GM18951 (cell line): ENCODE measurements at regions not wholly inside any gene's neighbourhood (a gene's known extent, or its start where the extent isn't known, plus 50 kb on each side); places are given as distances from the start of the nearest gene placed in this dataset.
"Not testable (repeated sequence)": the region's sequence is repeated elsewhere in the genome, so short reads cannot be mapped to it uniquely, and the experiment has no call there.

Experiments
- POLR2A ChIP-seq: IDR thresholded peaks from 4 replicates; pipeline ENCODE4 v1.6.1; 2011; ENCODE audit warnings: mild to moderate bottlenecking; ENCODE audit not compliant: insufficient read length, insufficient read depth; ENCODE audit errors: extremely low read depth
- in situ Hi-C: fragments of 300-500 bp; cut with MboI; formaldehyde crosslinking; loops from one replicate; pipeline ENCODE4 v1.12.0; 2022; ENCODE audit warnings: low sequenced_read_pairs, mixed read lengths, inconsistent platforms; ENCODE audit not compliant: unreplicated experiment

DNA sequence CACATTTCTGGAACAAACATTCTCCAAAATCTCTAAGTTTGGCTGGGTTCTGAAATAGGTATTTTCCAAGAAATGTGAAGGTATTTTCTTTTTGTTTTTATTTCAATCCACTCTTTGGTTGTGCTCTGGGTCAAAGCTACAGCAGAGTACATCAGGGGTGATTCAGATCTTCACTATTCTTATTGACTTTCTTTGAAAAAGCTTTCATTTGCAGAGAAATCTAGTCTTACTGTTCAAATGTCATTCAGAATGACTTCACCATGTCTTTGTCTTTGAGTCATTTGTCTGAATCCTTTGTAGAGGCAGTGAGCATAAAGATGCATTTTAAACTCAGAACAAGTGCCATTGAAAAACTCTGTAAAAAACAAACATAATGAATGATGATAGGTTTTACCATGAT lies 547.2 kb upstream of the ADGRL3 start:
- in situ Hi-C loops, result no loop called here
- TF ChIP-seq POLR2A, result no peak

DNA sequence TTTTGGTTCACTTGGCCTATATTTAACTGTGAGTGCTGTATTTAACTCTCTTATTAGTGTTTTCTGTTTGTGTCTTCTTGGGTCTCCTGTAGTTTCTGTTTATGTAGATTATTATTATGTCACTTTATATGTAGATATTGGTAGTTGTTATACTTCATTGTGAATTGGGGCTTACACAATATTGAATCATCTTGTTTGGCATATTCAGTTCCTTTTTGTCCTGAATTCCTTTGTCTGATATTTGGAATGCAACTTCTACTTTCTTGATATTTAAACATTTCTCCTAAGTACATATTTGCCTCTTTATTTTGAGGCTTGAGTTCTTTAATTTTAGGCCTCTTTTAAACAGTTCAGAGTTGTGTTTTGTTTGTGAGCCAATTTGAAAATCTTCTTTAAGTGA lies 544.8 kb upstream of the ADGRL3 start:
- no peak for TF ChIP-seq POLR2A
- in situ Hi-C loops, result no loop called here

DNA sequence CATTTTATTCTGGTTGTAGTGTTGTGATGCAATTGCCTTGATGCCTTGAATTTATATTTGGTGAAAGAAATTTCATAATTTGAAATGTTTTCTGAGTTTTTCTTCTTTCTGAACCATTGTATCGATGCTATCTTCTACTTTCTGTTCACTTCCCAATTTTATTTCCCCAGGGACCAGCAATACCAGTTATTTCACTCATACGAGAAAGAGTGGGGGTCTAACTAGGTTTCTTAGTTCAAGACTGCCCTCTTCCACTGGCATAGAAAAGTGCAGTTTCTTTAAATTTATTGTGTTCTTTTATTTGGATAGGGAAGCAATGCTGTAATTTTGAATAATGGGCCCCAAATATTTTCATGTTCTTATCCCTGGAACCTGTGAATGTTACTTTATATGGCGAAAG lies 544.0 kb upstream of the ADGRL3 start:
- in situ Hi-C loops, result no loop called here
- TF ChIP-seq POLR2A, result no peak

DNA sequence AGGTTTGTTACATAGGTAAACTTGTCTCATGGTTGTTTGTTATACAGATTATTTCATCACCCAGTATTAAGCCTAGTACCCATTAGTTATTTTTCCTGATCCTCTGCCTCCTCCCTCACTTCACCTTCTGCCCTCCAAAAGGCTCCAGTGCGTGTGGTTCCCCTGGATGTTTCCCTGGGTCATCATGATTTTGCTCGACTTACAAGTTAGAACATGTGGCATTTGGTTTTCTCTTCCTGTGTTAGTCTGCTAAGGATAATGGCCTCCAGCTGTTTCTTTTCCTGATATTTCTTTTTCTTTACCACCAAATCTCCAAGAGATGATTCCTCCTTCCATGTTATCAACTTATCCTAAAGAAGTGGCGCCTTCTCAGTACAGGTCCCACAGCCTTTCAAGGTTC lies 543.1 kb upstream of the ADGRL3 start:
- no peak for TF ChIP-seq POLR2A
- in situ Hi-C loops, result no loop called here

DNA sequence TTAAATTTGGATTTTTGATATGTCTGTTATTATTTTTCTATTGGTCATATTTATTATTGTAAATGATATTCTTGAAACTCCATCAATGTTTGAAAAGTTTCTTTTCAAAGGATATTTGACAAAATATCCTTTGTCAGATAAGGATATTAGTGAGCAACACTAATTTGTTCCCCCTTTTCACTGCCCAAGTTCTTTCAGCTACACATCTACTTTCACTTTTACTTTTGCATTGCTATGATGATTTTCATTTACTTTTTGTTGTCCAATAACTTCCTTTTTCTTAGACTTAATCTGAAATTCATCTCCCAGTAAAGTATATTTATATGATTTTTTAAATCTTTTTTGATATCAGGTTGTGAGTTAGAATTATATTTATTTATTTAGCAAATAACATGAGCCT lies 542.3 kb upstream of the ADGRL3 start:
- TF ChIP-seq POLR2A, result no peak
- in situ Hi-C loops, result no loop called here

DNA sequence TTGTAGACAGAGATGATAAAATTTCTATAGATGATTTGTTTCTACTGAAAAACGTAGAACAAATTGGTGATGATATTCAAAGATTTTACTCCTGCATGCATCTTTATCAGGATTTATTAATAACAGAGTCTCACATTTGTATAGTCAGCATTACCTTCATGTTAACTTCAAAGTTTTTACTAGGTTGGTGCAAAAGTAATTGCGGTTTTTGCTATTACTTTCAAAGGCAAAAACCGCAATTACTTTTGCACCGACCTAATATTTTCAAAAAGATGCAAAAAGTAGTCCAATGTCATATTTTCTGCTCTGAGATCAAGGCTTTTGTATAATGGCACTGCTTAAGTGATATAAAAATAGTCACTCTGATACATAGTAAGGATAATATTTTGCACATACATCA lies 536.4 kb upstream of the ADGRL3 start:
- in situ Hi-C loops, result no loop called here
- no peak for TF ChIP-seq POLR2A

DNA sequence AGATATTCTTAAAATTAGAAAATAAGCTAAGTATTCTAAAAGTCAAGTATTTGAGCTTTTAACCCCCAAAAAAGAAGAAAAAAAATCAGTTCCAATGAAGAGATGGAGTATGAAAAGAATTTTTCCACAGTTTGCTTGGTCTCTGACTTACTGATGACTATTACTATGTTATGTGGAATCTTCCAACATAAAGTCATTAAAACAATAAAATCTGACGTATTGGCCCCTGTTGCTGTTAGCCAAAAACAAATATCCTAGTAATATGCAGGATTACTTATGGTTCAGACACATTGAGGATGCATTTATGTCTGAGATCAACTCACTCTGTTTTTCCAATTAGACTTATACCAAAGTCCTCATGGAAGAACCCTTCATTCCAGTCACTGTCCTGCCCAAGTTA lies 517.2 kb upstream of the ADGRL3 start:
- TF ChIP-seq POLR2A, result no peak
- in situ Hi-C loops, result no loop called here

DNA sequence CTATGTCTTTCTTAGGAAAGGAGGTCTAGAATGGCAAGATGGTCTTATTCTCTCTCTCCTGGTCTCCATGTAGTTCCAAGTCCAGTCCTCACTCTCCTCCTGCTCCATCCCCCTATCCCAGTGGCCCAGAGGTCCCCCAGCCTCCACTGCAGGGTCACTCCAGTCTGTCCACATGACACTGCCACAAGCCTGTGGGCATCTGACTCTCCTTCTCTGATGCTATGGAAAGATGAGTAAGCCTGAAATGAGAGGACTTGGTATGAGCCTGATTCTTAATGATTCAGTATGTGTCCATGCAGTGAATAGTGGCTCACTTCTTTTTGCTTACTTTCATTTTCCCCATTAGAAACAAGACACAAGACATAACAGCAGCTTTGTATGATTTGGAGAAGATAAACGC lies 516.8 kb upstream of the ADGRL3 start:
- in situ Hi-C loops, result no loop called here
- TF ChIP-seq POLR2A, result no peak

GRCh38 chr4:60683973-60684372 lies 516.2 kb upstream of the ADGRL3 start:
- no peak for TF ChIP-seq POLR2A
- in situ Hi-C loops, result no loop called here

GRCh38 chr4:60696062-60696461 lies 504.1 kb upstream of the ADGRL3 start:
- in situ Hi-C loops, result not testable (repeated sequence)

GRCh38 chr4:60709061-60709460 lies 491.1 kb upstream of the ADGRL3 start:
- in situ Hi-C loops, result no loop called here
- no peak for TF ChIP-seq POLR2A

GRCh38 chr4:60718874-60719273 lies 481.3 kb upstream of the ADGRL3 start:
- in situ Hi-C loops, result no loop called here
- no peak for TF ChIP-seq POLR2A

DNA sequence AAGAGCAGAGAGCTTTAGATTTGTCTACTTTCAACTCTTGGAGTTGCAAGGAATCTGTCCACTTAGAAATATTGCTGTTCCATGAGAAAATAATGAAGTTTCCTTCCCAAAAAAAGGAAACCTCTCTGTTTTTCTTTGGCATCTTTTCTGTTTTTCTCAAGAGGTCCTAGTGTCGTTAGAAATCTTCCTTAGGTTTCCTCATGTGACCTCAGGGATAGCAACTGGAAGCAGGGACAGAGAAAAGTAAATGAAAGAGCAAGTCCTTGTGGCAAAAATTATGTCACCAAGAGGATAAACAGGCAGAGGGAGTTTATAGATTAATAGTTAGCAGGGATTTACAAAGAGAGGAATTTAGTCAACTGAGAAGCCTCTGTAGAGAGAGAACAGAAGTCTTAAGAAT lies 478.4 kb upstream of the ADGRL3 start:
- in situ Hi-C loops, result no loop called here
- TF ChIP-seq POLR2A, result no peak

- TF ChIP-seq POLR2A, result no peak
- in situ Hi-C loops, result no loop called here
These were observed 476.3 kb upstream of the ADGRL3 start for GRCh38 chr4:60723796-60724195.

- TF ChIP-seq POLR2A, result no peak
- in situ Hi-C loops, result no loop called here
These were observed 475.5 kb upstream of the ADGRL3 start for GRCh38 chr4:60724623-60725022.
